LNCaP clone FGC (cell line): ENCODE measurements at regions not wholly inside any gene's neighbourhood (a gene's known extent, or its start where the extent isn't known, plus 50 kb on each side); places are given as distances from the start of the nearest gene placed in this dataset.
A peak's percentile ranks its signal among the peaks of the same experiment; 100 is the strongest.

Experiments
- DNase-seq: peaks from one replicate; pipeline ENCODE4 v3.0.0-alpha.2; 2011; ENCODE audit warnings: low read depth
- H3K4me3 ChIP-seq: 2 replicates; pipeline ENCODE4 v1.5.1; 2011; ENCODE audit warnings: mild to moderate bottlenecking, low read depth, low read length, control low read depth
- CTCF ChIP-seq: IDR thresholded peaks from 2 replicates; pipeline ENCODE4 v1.5.1; 2012; ENCODE audit warnings: mild to moderate bottlenecking; ENCODE audit not compliant: control insufficient read depth, insufficient read depth; ENCODE audit errors: extremely low read depth

GRCh38 chr13:99027661-99028425 lies 50.0 kb upstream of the DOCK9 start:
- no peak for TF ChIP-seq CTCF
- no peak overlapping the region for H3K4me3 ChIP-seq
- no peak for DNase-seq

DNA sequence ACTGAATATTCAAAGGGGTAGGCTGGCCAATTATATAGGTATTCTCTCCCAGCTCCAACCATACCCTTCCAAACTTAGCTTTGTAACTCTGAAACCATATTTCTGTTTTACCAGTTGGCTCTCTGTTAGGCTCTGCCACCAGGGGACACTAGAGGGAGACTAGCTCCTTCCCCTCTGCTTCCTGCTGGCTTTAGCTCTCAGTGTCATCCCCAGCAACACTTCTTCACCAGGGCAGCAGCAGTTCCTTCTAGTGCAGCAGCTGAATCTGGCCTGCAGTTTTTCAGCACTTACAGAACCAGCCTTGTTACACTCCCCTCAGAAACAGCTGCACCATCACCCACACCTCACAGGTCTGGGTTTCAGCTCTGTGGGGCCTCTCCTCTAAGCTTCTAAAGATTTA lies 51.0 kb upstream of the DOCK9 start:
- 0 out of 2 replicates have a peak, but pooled peaks have one; percentile 21 for TF ChIP-seq CTCF
- DNase-seq: no peak
- H3K4me3 ChIP-seq: no peak overlapping the region

DNA sequence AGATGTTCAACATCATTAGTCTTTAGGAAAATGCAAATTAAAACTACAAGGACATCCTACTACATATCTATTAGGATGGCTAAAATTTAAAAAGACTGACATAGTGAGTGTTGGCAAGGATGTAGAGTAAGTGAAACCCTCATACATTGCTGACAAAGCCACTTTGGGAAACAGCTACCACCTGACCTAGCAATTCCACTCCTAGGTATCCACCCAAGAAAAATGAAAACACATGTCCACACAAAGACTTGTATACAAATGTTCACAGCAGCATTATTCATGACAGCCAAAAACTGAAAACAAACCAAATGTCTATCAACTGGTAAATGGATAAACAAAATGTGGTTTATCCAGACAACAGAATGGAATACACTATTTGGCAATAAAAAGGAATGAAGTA lies 51.7 kb upstream of the DOCK9 start:
- TF ChIP-seq CTCF: no peak
- DNase-seq: no peak
- no peak overlapping the region for H3K4me3 ChIP-seq

DNA sequence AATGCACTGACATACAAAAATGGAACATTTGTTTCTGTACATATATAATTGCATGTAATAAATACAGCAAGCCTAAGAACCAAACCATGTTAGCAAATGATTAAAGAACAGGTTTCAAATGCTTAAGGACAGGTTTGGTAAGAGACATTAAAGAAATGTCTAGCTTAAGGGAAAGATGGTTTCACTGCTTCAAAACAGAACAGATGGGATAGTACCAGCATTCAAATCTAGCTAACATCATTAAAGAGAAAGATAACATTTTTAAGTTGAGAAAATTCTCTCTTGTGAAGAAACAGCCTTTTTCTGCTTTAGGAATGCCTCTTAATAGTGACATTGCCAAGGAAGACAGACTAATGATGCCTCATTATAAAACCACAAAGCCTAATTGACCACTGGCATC lies 52.5 kb upstream of the DOCK9 start:
- H3K4me3 ChIP-seq: no peak overlapping the region
- no peak for DNase-seq
- TF ChIP-seq CTCF: no peak

GRCh38 chr13:99031832-99032231 lies 54.0 kb upstream of the DOCK9 start:
- no peak for TF ChIP-seq CTCF
- H3K4me3 ChIP-seq: no peak overlapping the region
- DNase-seq: no peak

DNA sequence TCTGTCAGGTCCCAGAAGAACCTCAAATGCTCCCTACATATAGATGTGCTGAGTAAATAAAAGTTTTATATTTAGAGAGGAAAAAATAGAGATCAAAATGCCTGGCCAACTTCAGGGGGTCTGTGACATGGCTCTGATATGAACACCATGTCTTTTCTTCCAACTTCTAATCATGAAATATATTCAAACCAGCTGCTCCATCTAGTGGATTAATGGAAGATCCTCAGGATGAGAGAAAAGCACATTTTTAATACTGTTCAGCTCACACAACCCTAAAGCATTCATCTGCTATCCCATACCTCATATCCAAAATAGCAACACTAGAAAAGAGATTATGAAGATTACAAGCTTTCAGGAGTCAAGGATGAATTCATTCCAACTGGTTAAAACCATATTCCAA lies 56.0 kb upstream of the DOCK9 start:
- peak; percentile 67 for TF ChIP-seq CTCF
- DNase-seq: no peak
- no peak overlapping the region for H3K4me3 ChIP-seq
